ENCODE measurements at regions not wholly inside any gene's neighbourhood (a gene's known extent, or its start where the extent isn't known, plus 50 kb on each side); places are given as distances from the start of the nearest gene placed in this dataset.

- TF ChIP-seq CTCF (IDR thresholded peaks at IDR 0.05) = no peak
- TF ChIP-seq POLR2A (IDR thresholded peaks at IDR 0.05) = no peak
Measured at GRCh38 chrX:81957318-81957717, 755.4 kb downstream of the SH3BGRL start.
